ENCODE measurements at regions not wholly inside any gene's neighbourhood (a gene's known extent, or its start where the extent isn't known, plus 50 kb on each side); places are given as distances from the start of the nearest gene placed in this dataset.

- DNase-seq: no peak
Observed at GRCh38 chr10:108911814-108912541, 1011.3 kb downstream of the XPNPEP1 start.

- no peak for DNase-seq
Observed at GRCh38 chr10:108908096-108908495, 1015.2 kb downstream of the XPNPEP1 start.

- DNase-seq: no peak
Observed at GRCh38 chr10:108905821-108906220, 1017.5 kb downstream of the XPNPEP1 start.

- DNase-seq: no peak
Observed at GRCh38 chr10:108905171-108905570, 1018.1 kb downstream of the XPNPEP1 start.

DNA sequence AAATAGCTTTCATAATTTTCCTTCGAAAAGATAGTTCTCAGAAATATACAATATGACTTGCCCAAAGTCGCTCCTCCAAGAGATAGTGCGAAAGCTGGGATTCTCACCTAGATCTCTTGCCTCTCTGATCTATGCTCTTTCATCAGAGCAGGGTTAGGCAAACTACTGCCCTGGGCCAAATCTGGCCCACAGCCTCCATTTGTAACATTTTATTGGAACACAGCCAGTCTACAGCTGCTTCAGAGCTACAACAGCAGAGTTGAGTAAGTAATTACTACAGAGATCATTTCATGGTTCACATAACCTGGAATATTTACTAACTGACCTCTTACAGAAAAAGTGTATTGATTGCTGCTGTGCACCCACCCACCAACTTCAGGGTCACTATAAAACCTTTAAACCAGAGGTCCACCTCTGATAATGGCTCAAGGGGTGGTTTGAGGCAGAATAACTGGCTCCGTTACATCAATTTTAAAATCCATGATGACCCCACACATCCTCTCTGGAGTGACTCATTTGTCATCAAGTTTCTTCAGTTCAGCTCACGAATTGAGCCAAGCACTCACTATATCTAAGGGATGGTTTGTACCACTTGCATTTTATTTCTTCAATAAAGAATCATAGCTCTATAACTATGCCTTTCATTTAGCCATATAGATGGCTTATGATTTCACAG lies 1019.0 kb downstream of the XPNPEP1 start:
- DNase-seq: no peak

DNA sequence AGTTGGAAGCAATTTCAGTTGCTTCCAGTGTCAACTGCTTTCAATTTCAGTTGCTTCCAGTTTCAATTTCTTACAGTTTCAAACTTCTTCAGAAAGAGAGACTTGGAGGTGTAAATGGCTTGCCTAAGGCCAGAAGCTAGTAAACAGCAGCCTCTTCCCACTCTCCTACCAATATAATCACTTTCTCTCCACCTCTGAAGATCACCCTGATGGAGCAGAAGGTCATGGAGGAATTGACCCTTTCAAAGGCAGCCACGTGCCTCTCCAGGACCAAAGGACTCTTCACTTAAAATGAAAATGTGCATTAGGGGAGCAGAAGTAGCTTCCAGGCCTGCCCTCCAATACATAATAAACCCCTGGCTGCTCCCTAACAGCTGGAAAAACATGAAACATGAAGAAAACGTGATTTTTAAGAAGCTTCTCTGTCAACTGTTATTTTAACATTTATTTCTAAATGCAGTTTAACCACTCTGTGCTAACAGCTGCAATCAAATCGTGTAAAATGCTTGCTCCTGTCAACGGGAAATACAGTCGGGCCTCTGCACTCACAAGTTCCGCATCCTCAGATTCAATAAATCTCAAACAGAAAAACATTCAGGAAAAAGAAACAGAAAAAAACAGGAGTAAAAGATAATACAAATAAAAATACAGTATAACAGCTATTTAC lies 1020.6 kb downstream of the XPNPEP1 start:
- no peak for DNase-seq

DNA sequence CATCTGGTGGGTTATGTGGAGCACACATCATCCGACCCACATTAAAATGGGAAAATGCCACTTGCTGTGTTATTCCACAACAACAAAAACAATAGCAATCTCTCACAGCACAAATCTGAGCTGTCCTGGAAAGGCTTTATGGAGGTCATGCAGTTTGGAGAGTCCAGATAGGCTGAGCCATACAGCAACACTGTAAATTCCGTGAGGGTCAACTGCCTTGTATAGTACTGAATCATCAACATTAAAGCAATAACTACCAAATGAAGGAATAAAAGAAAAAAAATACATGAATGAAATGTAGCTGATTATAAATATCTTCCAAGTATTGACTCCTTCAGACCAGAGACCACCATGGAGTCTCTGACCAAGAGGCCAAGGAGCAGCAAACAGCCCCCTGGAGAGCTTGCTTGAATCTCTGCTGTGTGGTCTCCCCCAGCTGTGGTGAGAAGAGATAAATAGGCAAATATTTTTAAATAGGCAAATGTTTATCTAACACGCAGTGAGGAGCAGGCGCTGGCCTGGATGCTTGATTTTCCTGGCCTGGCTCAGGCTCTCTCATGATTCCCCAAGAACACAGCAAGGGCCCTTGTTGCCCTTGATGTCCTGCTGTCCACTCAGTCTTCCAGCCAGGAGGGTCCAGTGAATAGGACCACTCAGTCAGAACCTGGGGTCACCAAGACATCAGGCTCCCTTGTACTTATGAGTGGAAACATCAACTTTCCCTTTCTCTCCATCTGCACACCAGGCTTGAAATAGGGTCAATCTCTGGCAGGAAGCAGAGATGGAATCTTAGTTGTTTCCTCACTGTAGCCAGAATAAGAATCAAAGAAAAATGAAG lies 1021.3 kb downstream of the XPNPEP1 start:
- no peak for DNase-seq

DNA sequence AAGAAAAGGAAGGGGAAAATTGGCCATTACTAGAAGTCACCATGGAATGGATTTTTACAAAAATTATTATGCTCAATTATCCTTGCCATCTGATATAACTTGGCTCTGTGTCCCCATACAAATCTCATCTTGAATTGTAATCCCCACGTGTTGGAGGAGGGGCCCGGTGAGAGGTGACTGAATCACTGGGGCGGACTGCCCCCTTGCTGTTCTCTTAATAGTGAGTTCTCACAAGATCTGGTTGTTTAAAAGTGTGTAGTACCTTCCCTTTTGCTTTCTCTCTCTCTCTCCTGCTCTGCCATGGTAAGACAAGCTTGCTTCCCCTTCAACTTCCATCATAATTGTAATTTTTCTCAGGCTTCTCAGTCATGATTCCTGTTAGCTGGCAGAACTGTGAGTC lies 1023.6 kb downstream of the XPNPEP1 start:
- no peak for DNase-seq

- DNase-seq: no peak
Observed at GRCh38 chr10:108894402-108895301, 1028.7 kb downstream of the XPNPEP1 start.

DNA sequence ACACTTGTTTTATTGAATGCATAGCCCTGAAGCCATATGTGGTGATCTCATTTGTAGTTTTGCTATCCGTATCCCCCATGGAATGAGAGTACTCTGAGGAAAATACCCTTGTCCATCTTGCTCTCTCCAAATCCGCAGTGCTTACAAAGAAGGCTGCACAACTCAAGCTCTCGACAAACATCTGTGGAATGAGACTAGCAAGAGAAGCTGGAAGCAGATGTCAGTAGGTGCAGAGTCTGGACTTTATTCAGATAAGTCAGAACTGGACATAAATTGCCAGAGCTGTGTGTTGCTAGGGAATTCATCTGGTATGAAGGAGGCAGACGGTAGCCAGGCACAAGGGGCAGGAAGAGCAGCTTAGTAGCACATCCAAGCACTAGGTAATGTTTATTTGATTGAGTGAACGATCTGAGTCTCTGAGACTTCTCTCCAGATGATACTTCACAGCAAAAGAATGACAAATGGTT lies 1046.2 kb downstream of the XPNPEP1 start:
- no peak for DNase-seq

DNA sequence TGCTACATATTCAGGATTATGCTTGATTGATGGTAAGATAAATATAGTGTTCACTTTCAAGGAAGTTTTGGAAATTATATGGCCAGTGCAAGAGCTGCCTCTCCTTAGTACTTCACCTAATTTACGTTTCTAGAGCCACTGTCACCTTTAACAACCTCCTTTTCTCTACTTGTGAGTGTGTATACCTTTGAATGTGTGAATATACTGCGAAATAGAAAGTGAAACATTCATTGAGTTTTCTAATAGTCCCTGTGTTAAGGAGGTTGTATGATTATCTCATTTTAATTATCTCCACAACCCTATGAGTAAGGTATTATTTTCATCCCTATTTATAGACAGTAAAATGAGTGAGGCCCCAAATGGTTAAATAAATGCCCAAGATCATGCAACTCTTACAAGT lies 1050.5 kb downstream of the XPNPEP1 start:
- DNase-seq: no peak

GRCh38 chr10:108868881-108869280 lies 1054.4 kb downstream of the XPNPEP1 start:
- no peak for DNase-seq

DNA sequence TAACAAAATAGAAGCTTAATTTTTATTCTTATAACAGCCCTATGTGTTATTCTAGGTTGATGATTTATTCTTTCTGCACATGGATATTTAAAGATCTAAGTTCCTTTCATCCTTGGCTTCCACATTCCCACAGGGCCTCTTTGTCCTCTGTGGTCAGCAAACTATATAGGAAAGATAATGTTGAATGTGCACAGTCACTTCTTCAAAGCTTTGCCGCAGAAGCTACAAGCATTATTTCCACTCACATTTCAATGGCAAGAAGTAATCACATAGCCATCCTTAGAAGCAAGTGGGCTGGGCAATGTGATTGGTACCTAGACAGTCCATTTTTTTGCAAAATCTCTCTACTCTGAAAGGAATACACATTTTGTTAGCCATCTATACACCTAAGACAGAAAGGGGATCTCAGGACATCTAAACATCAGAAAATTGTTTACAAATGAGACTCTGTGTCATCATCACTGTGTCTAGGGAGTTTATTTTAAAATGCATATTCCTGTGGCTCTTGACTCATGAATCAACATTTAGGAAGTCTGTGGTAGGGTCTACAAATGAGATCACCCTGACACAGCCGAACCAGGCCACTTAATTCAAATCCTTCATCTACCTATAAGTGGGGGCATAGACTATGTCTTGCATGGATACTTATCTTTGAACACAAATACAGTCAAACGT lies 1060.5 kb downstream of the XPNPEP1 start:
- no peak for DNase-seq

DNA sequence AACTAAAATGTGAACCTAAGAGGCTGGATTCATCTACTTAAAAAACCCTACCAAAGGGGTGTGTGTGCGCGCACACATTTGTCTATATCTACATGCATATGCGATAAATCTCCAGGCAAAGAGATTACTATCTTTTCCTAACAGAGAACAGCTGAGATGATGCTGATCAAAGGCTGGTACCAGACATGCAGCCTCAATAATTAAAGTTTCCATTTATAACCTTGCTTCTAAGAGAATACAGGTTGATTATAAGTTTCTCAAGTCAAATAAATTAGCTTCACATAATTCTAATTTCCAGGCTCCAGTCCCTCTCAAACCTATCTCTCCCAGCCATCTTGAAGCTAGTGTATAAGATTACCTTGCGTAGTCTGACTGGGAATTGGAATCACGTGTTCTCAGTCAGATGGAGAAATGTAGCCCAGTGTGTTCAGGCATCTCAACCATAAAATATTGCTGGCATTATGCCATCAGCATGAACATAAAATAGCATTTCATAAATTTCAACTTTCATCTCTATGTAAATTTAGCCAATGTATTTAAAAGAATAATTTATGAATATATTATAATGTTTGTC lies 1062.0 kb downstream of the XPNPEP1 start:
- DNase-seq: no peak

DNA sequence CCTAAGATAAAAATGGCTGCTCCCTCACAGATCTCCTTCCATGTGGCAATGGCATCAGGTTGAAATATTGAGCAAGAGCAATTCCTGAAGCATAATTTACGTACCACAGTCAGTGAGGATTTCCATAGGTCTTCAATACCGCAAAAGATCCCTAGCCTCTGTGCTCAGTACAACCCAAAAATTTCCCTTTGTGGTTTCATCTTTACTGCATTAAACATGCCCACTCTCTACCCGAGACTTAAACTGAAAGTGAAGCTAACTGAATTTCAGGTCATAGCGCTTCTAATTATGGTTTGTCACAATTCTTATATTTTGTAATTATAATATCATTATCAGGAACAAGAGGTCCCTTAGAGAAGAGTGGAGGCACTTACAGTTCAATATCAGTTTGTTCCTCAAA lies 1071.1 kb downstream of the XPNPEP1 start:
- DNase-seq: no peak

GRCh38 chr10:108850138-108850854 lies 1073.0 kb downstream of the XPNPEP1 start:
- DNase-seq: no peak

DNA sequence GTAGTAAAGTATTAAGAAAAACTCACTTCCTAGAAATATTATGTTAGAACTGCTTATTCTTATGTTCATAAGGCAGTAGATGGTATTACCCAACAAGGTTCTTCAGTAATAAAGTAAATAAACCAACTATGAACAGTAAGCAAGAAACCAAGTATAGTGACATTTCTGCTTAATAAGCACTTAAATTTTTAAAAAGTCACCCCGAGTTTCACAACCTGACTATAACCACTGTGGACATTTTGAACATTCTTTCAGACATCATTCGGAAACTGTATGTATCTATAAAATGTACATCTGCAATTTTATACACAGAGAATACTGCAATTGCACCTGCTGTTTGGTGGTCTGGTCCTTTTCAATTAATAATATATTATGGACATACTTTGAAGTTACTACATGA lies 1073.6 kb downstream of the XPNPEP1 start:
- no peak for DNase-seq

GRCh38 chr10:108849186-108849585 lies 1074.1 kb downstream of the XPNPEP1 start:
- DNase-seq: no peak

GRCh38 chr10:108848046-108848445 lies 1075.3 kb downstream of the XPNPEP1 start:
- DNase-seq: no peak

DNA sequence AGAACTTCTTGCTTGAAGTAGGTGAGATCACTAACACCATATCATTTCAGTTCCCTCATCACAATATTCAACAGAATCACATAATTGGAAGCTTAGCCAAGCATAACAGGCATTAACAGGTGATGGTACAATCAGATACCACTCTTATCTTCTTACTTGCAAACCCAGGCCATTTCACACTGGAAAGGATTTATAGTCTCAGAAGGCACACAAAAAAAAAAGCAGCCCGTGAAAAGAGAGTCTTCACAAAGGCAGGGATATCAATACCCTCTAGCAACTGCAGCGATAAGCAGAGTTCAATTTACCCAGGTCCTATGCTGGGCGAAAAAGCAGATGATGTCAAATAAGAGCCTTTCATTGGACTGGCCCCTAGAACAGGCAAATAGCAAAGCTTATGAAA lies 1082.4 kb downstream of the XPNPEP1 start:
- no peak for DNase-seq

Data from NCI-H1092 (cell line).